CD14-positive monocyte (primary cell): ENCODE measurements at regions not wholly inside any gene's neighbourhood (a gene's known extent, or its start where the extent isn't known, plus 50 kb on each side); places are given as distances from the start of the nearest gene placed in this dataset.

ENCODE experiments used
- DNase-seq, 3 donors: peaks; one replicate each; pipeline ENCODE4 v3.0.0-alpha.2; 2011 to 2022
- H2AFZ ChIP-seq: 2 replicates; pipeline ENCODE4 v1.6.0; 2012; ENCODE audit warnings: mild to moderate bottlenecking, low read depth, low read length, inconsistent platforms; ENCODE audit not compliant: insufficient read depth, poor library complexity, severe bottlenecking
- H3K27ac ChIP-seq, 2 donors: 1 replicate in 1 of 2; 2 replicates in 1 of 2; pipeline ENCODE4 v1.5.1; 2012 to 2013; ENCODE audit warnings: low read length in 2 of 2, control low read depth in 1 of 2, inconsistent platforms in 1 of 2, low read depth in 1 of 2, mild to moderate bottlenecking in 1 of 2
- H3K27me3 ChIP-seq, 2 donors: one replicate each; pipeline versions ENCODE4 v1.6.0 to v1.6.1; 2011 to 2013; ENCODE audit warnings: low read length in 2 of 2; ENCODE audit not compliant: control insufficient read depth in 2 of 2, insufficient read depth in 2 of 2
- H3K36me3 ChIP-seq, 2 donors: replicated peaks in 1 of 2; 1 replicate in 1 of 2; 2 replicates in 1 of 2; pipeline versions ENCODE4 v1.5.1 to v1.6.1; 2012 to 2013; ENCODE audit warnings: low read length in 2 of 2, control low read depth in 1 of 2, inconsistent platforms in 1 of 2, mild to moderate bottlenecking in 1 of 2; ENCODE audit not compliant: insufficient read depth in 2 of 2, control insufficient read depth in 1 of 2
- H3K4me1 ChIP-seq, 2 donors: 1 replicate in 1 of 2; 2 replicates in 1 of 2; pipeline versions ENCODE4 v1.5.1 to v1.6.1; 2012 to 2013; ENCODE audit warnings: low read length in 2 of 2, control low read depth in 1 of 2, inconsistent platforms in 1 of 2, mild to moderate bottlenecking in 1 of 2, moderate library complexity in 1 of 2; ENCODE audit not compliant: insufficient read depth in 2 of 2, control insufficient read depth in 1 of 2
- H3K4me2 ChIP-seq: replicated peaks from 2 replicates; pipeline ENCODE3; 2012; ENCODE audit warnings: low read length, moderate library complexity, mild to moderate bottlenecking; ENCODE audit not compliant: poor library complexity, severe bottlenecking; ENCODE audit errors: extremely low read depth
- H3K4me3 ChIP-seq, 3 experiments: fragments of 200-600 bp in 1 of 3; sonication (generic) in 1 of 3; replicated peaks in 1 of 3; 1 replicate in 2 of 3; 2 replicates in 1 of 3; pipeline ENCODE4 v1.5.1; 2011 to 2013; ENCODE audit warnings: low read length in 3 of 3, mild to moderate bottlenecking in 3 of 3, control low read depth in 2 of 3, low read depth in 2 of 3, inconsistent platforms in 1 of 3, moderate library complexity in 1 of 3
- H3K79me2 ChIP-seq: 2 replicates; pipeline ENCODE4 v1.6.0; 2012; ENCODE audit warnings: mild to moderate bottlenecking, control low read depth, inconsistent platforms, low read length, moderate library complexity; ENCODE audit not compliant: insufficient read depth
- H3K9ac ChIP-seq: 2 replicates; pipeline ENCODE4 v1.6.0; 2017; ENCODE audit warnings: low read length, mild to moderate bottlenecking; ENCODE audit not compliant: insufficient read depth, poor library complexity, severe bottlenecking
- H3K9me3 ChIP-seq, 2 donors: replicated peaks in 1 of 2; 1 replicate in 1 of 2; 2 replicates in 1 of 2; pipeline versions ENCODE4 v1.5.1 to v1.6.1; 2012 to 2013; ENCODE audit warnings: low read length in 2 of 2, control low read depth in 1 of 2; ENCODE audit not compliant: control insufficient read depth in 1 of 2, insufficient read depth in 1 of 2
- H4K20me1 ChIP-seq: 2 replicates; pipeline ENCODE4 v1.6.0; 2012; ENCODE audit warnings: mild to moderate bottlenecking, low read length, control low read depth, moderate library complexity; ENCODE audit not compliant: insufficient read depth
- H3K27ac Mint-ChIP-seq, 7 donors: one replicate each; pipeline ENCODE4 v1.8.0; 2020; ENCODE audit warnings: mild to moderate bottlenecking in 7 of 7, mixed read lengths in 7 of 7, moderate library complexity in 6 of 7, inconsistent platforms in 2 of 7
- H3K27me3 Mint-ChIP-seq, 3 donors: one replicate each; pipeline ENCODE4 v1.8.0; 2021 to 2022; ENCODE audit warnings: low read depth in 3 of 3, mild to moderate bottlenecking in 3 of 3, mixed read lengths in 3 of 3, moderate library complexity in 3 of 3, inconsistent platforms in 1 of 3
- H3K36me3 Mint-ChIP-seq, 2 donors: one replicate each; pipeline ENCODE4 v1.8.0; 2020; ENCODE audit warnings: mixed read lengths in 2 of 2, inconsistent platforms in 1 of 2, mild to moderate bottlenecking in 1 of 2
- H3K4me1 Mint-ChIP-seq: one replicate; pipeline ENCODE4 v1.8.0; 2020; ENCODE audit warnings: mild to moderate bottlenecking, mixed read lengths
- H3K4me3 Mint-ChIP-seq, 2 donors: one replicate each; pipeline ENCODE4 v1.8.0; 2020; ENCODE audit warnings: mild to moderate bottlenecking in 2 of 2, mixed read lengths in 2 of 2, moderate library complexity in 1 of 2
- H3K9me3 Mint-ChIP-seq, 7 donors: one replicate each; pipeline ENCODE4 v1.8.0; 2020 to 2022; ENCODE audit warnings: mixed read lengths in 7 of 7, mild to moderate bottlenecking in 6 of 7, moderate library complexity in 6 of 7, inconsistent platforms in 2 of 7
- CTCF ChIP-seq: fragments of 200-600 bp; IDR thresholded peaks from one replicate; pipeline ENCODE4 v1.8.0; 2022; ENCODE audit warnings: antibody characterized with exemption, mild to moderate bottlenecking
- WGBS: methylation state at CpG from one replicate; pipeline ENCODE4 v1.1.5; 2013; ENCODE audit warnings: missing lambda C conversion rate; ENCODE audit not compliant: insufficient coverage; 5-methylcytosine and 5-hydroxymethylcytosine counted together
- intact Hi-C, 2 donors: fragments of 100-400 bp; cut with micrococcal nuclease; formaldehyde crosslinking; loops; one replicate each; pipeline versions ENCODE4 v1.15.0 to v1.15.1; 2023

GRCh38 chr22:48591286-48592065 is 1236.2 kb downstream of the BRD1 start:
- H3K4me1 Mint-ChIP-seq: no peaks in the 10 kb centered on the region
- no peak overlapping the region for H3K9ac ChIP-seq
- H3K27ac ChIP-seq: no peak overlapping the region
- 94% methylated on average over 25 of the region's 29 CpGs for WGBS
- no peak overlapping the region for H3K4me3 Mint-ChIP-seq
- H3K4me1 ChIP-seq: no peaks in the 10 kb centered on the region
- H3K36me3 Mint-ChIP-seq: no peaks in the 10 kb centered on the region
- H3K27ac Mint-ChIP-seq: no peak overlapping the region
- TF ChIP-seq CTCF: no peak
- no peak overlapping the region for H3K4me3 ChIP-seq
- no peaks in the 10 kb centered on the region for H3K9me3 ChIP-seq
- H3K9me3 Mint-ChIP-seq: no peaks in the 10 kb centered on the region
- H2AFZ ChIP-seq: no peak overlapping the region
- H3K79me2 ChIP-seq: no peaks in the 10 kb centered on the region
- H3K27me3 Mint-ChIP-seq: peaks cover 0 to 5% (median 4%) of the 10 kb centered on the region in 3 donors
- no peak for DNase-seq
- intact Hi-C loops: no loop called here
- H4K20me1 ChIP-seq: no peaks in the 10 kb centered on the region
- no peak overlapping the region for H3K4me2 ChIP-seq
- no peaks in the 10 kb centered on the region for H3K27me3 ChIP-seq
- no peaks in the 10 kb centered on the region for H3K36me3 ChIP-seq

GRCh38 chr22:48589901-48590300 is 1237.8 kb downstream of the BRD1 start:
- Histone ChIP-seq H2AFZ (no peak overlapping the region), H3K36me3 (no peaks in the 10 kb centered on the region), H3K79me2 (no peaks in the 10 kb centered on the region), H3K27ac (no peak overlapping the region), H3K9me3 (no peaks in the 10 kb centered on the region), H3K4me1 (no peaks in the 10 kb centered on the region), H3K4me3 (no peak overlapping the region), H3K4me2 (no peak overlapping the region), H3K9ac (no peak overlapping the region), H4K20me1 (no peaks in the 10 kb centered on the region), H3K27me3 (no peaks in the 10 kb centered on the region)
- 85% methylated on average over 13 of the region's 19 CpGs for WGBS
- Mint-ChIP-seq H3K4me3 (no peak overlapping the region), H3K27me3 (peaks cover 0 to 4% (median 4%) of the 10 kb centered on the region in 3 donors), H3K4me1 (no peaks in the 10 kb centered on the region), H3K36me3 (no peaks in the 10 kb centered on the region), H3K27ac (peak overlapping the region in 1 of 7 donors; percentile 68), H3K9me3 (no peaks in the 10 kb centered on the region)
- DNase-seq: no peak
- TF ChIP-seq CTCF: no peak
- intact Hi-C loops: no loop called here
